Stimulated activated CD4-positive, alpha-beta T cell treated with anti-CD3 and anti-CD28 coated beads, Interleukin-2, amount 100 ng/mL, for 4 hours (primary cell): ENCODE measurements at regions not wholly inside any gene's neighbourhood (a gene's known extent, or its start where the extent isn't known, plus 50 kb on each side); places are given as distances from the start of the nearest gene placed in this dataset.

ENCODE experiments used
- DNase-seq: peaks from one replicate; pipeline ENCODE4 v3.0.0-alpha.2; 2020; ENCODE audit warnings: low read depth

GRCh38 chr2:176732780-176733179, 463.5 kb downstream of the MTX2 start:
- no peak for DNase-seq

GRCh38 chr2:176733698-176734430, 464.6 kb downstream of the MTX2 start:
- no peak for DNase-seq

- no peak for DNase-seq
These were observed 465.6 kb downstream of the MTX2 start for GRCh38 chr2:176734868-176735267.

GRCh38 chr2:176742271-176742670, 470.3 kb upstream of the HNRNPA3 start:
- DNase-seq: no peak

GRCh38 chr2:176743671-176744070, 468.9 kb upstream of the HNRNPA3 start:
- no peak for DNase-seq

GRCh38 chr2:176744146-176744545, 468.4 kb upstream of the HNRNPA3 start:
- no peak for DNase-seq

- DNase-seq: no peak
These were observed 466.9 kb upstream of the HNRNPA3 start for GRCh38 chr2:176745543-176746200.

GRCh38 chr2:176746411-176746810, 466.2 kb upstream of the HNRNPA3 start:
- DNase-seq: no peak

- DNase-seq: no peak
These were observed 465.1 kb upstream of the HNRNPA3 start for GRCh38 chr2:176747506-176747905.

- no peak for DNase-seq
These were observed 464.7 kb upstream of the HNRNPA3 start for GRCh38 chr2:176747928-176748327.

GRCh38 chr2:176748662-176749061, 463.9 kb upstream of the HNRNPA3 start:
- no peak for DNase-seq

GRCh38 chr2:176751314-176752227, 461.0 kb upstream of the HNRNPA3 start:
- DNase-seq: no peak

- no peak for DNase-seq
These were observed 460.3 kb upstream of the HNRNPA3 start for GRCh38 chr2:176752295-176752694.

- DNase-seq: no peak
These were observed 459.4 kb upstream of the HNRNPA3 start for GRCh38 chr2:176753205-176753604.

- DNase-seq: no peak
These were observed 458.7 kb upstream of the HNRNPA3 start for GRCh38 chr2:176753752-176754474.

- DNase-seq: no peak
These were observed 457.0 kb upstream of the HNRNPA3 start for GRCh38 chr2:176755537-176756135.

GRCh38 chr2:176758426-176758825, 454.2 kb upstream of the HNRNPA3 start:
- no peak for DNase-seq

- DNase-seq: no peak
These were observed 452.2 kb upstream of the HNRNPA3 start for GRCh38 chr2:176760439-176760838.

- DNase-seq: no peak
These were observed 449.5 kb upstream of the HNRNPA3 start for GRCh38 chr2:176763130-176763529.

- DNase-seq: no peak
These were observed 448.7 kb upstream of the HNRNPA3 start for GRCh38 chr2:176763851-176764404.

- no peak for DNase-seq
These were observed 447.7 kb upstream of the HNRNPA3 start for GRCh38 chr2:176764921-176765320.
